GM12878 (cell line): ENCODE measurements at regions not wholly inside any gene's neighbourhood (a gene's known extent, or its start where the extent isn't known, plus 50 kb on each side); places are given as distances from the start of the nearest gene placed in this dataset.
"Not testable (repeated sequence)": the region's sequence is repeated elsewhere in the genome, so short reads cannot be mapped to it uniquely, and the experiment has no call there.

Experiments used
- ATF2 ChIP-seq: IDR thresholded peaks from 2 replicates; pipeline ENCODE4 v1.6.1; 2012; ENCODE audit warnings: low read length, inconsistent platforms
- JUNB ChIP-seq: IDR thresholded peaks from 2 replicates; pipeline ENCODE4 v1.6.1; 2016; ENCODE audit warnings: antibody characterized with exemption, mild to moderate bottlenecking
- MXI1 ChIP-seq: fragments of 150-350 bp; IDR thresholded peaks from 2 replicates; pipeline ENCODE4 v1.6.1; 2011; ENCODE audit warnings: low read depth, mild to moderate bottlenecking, inconsistent platforms, low read length, improper control_type of control experiment
- NFIC ChIP-seq: IDR thresholded peaks from 2 replicates; pipeline ENCODE4 v1.6.1; 2012; ENCODE audit warnings: low read depth, mild to moderate bottlenecking, inconsistent platforms, low read length, moderate library complexity
- POLR2AphosphoS5 ChIP-seq: IDR thresholded peaks from 2 replicates; pipeline ENCODE4 v1.6.1; 2011; ENCODE audit warnings: mild to moderate bottlenecking, low read length, inconsistent platforms
- YY1 ChIP-seq: IDR thresholded peaks from 2 replicates; pipeline ENCODE4 v1.6.1; 2011; ENCODE audit warnings: low read depth, mild to moderate bottlenecking, low read length
- ZZZ3 ChIP-seq: IDR thresholded peaks from 2 replicates; pipeline ENCODE4 v1.6.1; 2011; ENCODE audit warnings: low read depth; ENCODE audit not compliant: control insufficient read depth, insufficient read length
- TF ChIP-seq, protein P1 (sequence below), 3 experiments: IDR thresholded peaks in 2 of 3; conservative IDR thresholded peaks in 1 of 3; 2 replicates each; pipeline ENCODE4 v1.5.1; 2011; ENCODE audit warnings: low read depth in 3 of 3, low read length in 3 of 3, mild to moderate bottlenecking in 3 of 3, control low read depth in 2 of 3, moderate library complexity in 2 of 3, inconsistent platforms in 1 of 3, mixed read lengths in 1 of 3; ENCODE audit not compliant: control insufficient read depth in 2 of 3, insufficient read depth in 1 of 3; ENCODE audit errors: extremely low read depth in 1 of 3

GRCh38 chr9:41824723-41825122, 304.5 kb downstream of the CNTNAP3B start:
- not testable (repeated sequence) for TF ChIP-seq ATF2, ZZZ3, YY1, POLR2AphosphoS5, JUNB, NFIC, MXI1
- TF ChIP-seq, protein P1, sequence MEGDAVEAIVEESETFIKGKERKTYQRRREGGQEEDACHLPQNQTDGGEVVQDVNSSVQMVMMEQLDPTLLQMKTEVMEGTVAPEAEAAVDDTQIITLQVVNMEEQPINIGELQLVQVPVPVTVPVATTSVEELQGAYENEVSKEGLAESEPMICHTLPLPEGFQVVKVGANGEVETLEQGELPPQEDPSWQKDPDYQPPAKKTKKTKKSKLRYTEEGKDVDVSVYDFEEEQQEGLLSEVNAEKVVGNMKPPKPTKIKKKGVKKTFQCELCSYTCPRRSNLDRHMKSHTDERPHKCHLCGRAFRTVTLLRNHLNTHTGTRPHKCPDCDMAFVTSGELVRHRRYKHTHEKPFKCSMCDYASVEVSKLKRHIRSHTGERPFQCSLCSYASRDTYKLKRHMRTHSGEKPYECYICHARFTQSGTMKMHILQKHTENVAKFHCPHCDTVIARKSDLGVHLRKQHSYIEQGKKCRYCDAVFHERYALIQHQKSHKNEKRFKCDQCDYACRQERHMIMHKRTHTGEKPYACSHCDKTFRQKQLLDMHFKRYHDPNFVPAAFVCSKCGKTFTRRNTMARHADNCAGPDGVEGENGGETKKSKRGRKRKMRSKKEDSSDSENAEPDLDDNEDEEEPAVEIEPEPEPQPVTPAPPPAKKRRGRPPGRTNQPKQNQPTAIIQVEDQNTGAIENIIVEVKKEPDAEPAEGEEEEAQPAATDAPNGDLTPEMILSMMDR (IDR thresholded peaks at IDR 0.05 in 2 of 3, conservative IDR thresholded peaks at IDR 0.05 in 1 of 3; ENCODE audit: control insufficient read depth in 2 of 3, extremely low read depth in 1 of 3, insufficient read depth in 1 of 3, low read depth in 3 of 3, low read length in 3 of 3), result not testable (repeated sequence)
